H1 (cell line): ENCODE measurements at regions not wholly inside any gene's neighbourhood (a gene's known extent, or its start where the extent isn't known, plus 50 kb on each side); places are given as distances from the start of the nearest gene placed in this dataset.

ENCODE experiments used
- CREB1 ChIP-seq: IDR thresholded peaks from 2 replicates; pipeline ENCODE4 v1.6.1; 2012; ENCODE audit warnings: inconsistent platforms
- CTBP2 ChIP-seq: IDR thresholded peaks from 2 replicates; pipeline ENCODE4 v1.7.0; 2011; ENCODE audit warnings: borderline replicate concordance, mild to moderate bottlenecking, moderate library complexity, mixed read lengths, low read length; ENCODE audit not compliant: insufficient read depth, insufficient read length
- HDAC2 ChIP-seq, 2 experiments: fragments of 300-600 bp in 1 of 2; sonication (generic) in 1 of 2; IDR thresholded peaks; 2 replicates each; pipeline ENCODE4 v1.6.1; 2011 to 2012; ENCODE audit warnings: low read depth in 2 of 2, low read length in 2 of 2, mild to moderate bottlenecking in 2 of 2, moderate library complexity in 2 of 2, borderline replicate concordance in 1 of 2, inconsistent platforms in 1 of 2
- KDM4A ChIP-seq: IDR thresholded peaks from one replicate; pipeline ENCODE4 v1.7.1; 2012; ENCODE audit warnings: low read depth, mild to moderate bottlenecking, moderate library complexity, low read length, inconsistent platforms; ENCODE audit not compliant: severe bottlenecking
- NANOG ChIP-seq: IDR thresholded peaks from 2 replicates; pipeline ENCODE4 v1.6.1; 2011; ENCODE audit warnings: low read length, low read depth, mild to moderate bottlenecking, inconsistent platforms; ENCODE audit not compliant: insufficient read depth, poor library complexity, severe bottlenecking
- SRF ChIP-seq: IDR thresholded peaks from 2 replicates; pipeline ENCODE4 v1.6.1; 2011; ENCODE audit warnings: mild to moderate bottlenecking, low read depth, low read length, moderate library complexity
- TAF7 ChIP-seq: optimal IDR thresholded peaks from 2 replicates; pipeline ENCODE3; 2011; ENCODE audit warnings: low read depth, mild to moderate bottlenecking, inconsistent platforms, low read length, moderate library complexity, borderline replicate concordance

DNA sequence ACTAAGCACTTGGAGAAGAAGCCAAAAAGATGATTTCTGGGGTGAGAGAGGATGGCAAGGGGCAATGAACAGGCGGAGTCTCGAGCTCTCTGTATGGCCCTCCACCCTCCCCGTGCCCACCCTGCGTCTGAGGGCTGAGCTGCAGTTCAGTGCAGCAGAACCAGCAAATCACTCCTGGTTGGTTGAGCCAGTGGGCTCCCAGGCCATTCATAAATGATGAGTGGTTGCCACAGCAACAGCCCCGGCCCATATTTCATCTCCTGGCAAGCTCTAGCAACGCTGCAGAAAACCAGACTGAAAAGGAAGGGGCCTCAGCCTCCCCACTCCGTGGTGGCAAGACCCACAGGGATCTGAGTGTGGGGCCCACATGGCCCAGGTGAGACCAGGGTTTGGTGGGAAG lies 93.8 kb upstream of the PPP1R26 start (continued):
- TF ChIP-seq SRF = no peak
- TF ChIP-seq CTBP2 = no peak
- TF ChIP-seq HDAC2 (IDR thresholded peaks at IDR 0.05; ENCODE audit: borderline replicate concordance in 1 of 2, low read depth in 2 of 2, low read length in 2 of 2) = no peak
- no peak for TF ChIP-seq NANOG
- TF ChIP-seq TAF7 = no peak
- no peak for TF ChIP-seq CREB1
- TF ChIP-seq KDM4A = no peak
